Fibroblast of skin of left biceps (primary cell): ENCODE measurements at regions not wholly inside any gene's neighbourhood (a gene's known extent, or its start where the extent isn't known, plus 50 kb on each side); places are given as distances from the start of the nearest gene placed in this dataset.

Source experiments
- DNase-seq, 2 experiments: peaks; one replicate each; pipeline ENCODE4 v3.0.0-alpha.2; 2013; ENCODE audit warnings: low read depth in 2 of 2

GRCh38 chr4:110278127-110278526, 79.7 kb upstream of the ELOVL6 start:
- DNase-seq = no peak

- DNase-seq = peak; percentile 37 to 46
These were observed 77.5 kb upstream of the ELOVL6 start for GRCh38 chr4:110275871-110276270.

- DNase-seq = no peak
These were observed 73.6 kb upstream of the ELOVL6 start for GRCh38 chr4:110271986-110272385.

GRCh38 chr4:110270492-110271197, 72.2 kb upstream of the ELOVL6 start:
- DNase-seq = peak; percentile 37 to 42

GRCh38 chr4:110268790-110269189, 70.4 kb upstream of the ELOVL6 start:
- no peak for DNase-seq

- DNase-seq = no peak
These were observed 69.9 kb upstream of the ELOVL6 start for GRCh38 chr4:110268352-110268751.

- no peak for DNase-seq
These were observed 67.7 kb upstream of the ELOVL6 start for GRCh38 chr4:110266136-110266535.

GRCh38 chr4:110265001-110265400, 66.6 kb upstream of the ELOVL6 start:
- no peak for DNase-seq

- DNase-seq = no peak
These were observed 61.9 kb upstream of the ELOVL6 start for GRCh38 chr4:110260299-110260698.

- DNase-seq = no peak
These were observed 51.6 kb upstream of the ELOVL6 start for GRCh38 chr4:110250023-110250387.

GRCh38 chr4:110248831-110249253, 50.4 kb upstream of the ELOVL6 start:
- DNase-seq = no peak
